ENCODE measurements at regions not wholly inside any gene's neighbourhood (a gene's known extent, or its start where the extent isn't known, plus 50 kb on each side); places are given as distances from the start of the nearest gene placed in this dataset.

- TF ChIP-seq, protein P1, sequence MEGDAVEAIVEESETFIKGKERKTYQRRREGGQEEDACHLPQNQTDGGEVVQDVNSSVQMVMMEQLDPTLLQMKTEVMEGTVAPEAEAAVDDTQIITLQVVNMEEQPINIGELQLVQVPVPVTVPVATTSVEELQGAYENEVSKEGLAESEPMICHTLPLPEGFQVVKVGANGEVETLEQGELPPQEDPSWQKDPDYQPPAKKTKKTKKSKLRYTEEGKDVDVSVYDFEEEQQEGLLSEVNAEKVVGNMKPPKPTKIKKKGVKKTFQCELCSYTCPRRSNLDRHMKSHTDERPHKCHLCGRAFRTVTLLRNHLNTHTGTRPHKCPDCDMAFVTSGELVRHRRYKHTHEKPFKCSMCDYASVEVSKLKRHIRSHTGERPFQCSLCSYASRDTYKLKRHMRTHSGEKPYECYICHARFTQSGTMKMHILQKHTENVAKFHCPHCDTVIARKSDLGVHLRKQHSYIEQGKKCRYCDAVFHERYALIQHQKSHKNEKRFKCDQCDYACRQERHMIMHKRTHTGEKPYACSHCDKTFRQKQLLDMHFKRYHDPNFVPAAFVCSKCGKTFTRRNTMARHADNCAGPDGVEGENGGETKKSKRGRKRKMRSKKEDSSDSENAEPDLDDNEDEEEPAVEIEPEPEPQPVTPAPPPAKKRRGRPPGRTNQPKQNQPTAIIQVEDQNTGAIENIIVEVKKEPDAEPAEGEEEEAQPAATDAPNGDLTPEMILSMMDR (IDR thresholded peaks at IDR 0.05; ENCODE audit: borderline replicate concordance, insufficient read depth, low read depth, low read length) = no peak
- no peak overlapping the region for H3K4me3 ChIP-seq (ENCODE audit: low read depth, low read length)
Observed at GRCh38 chr10:85413570-85413969, 953.0 kb downstream of the GRID1 start.

GRCh38 chr10:85420501-85421191, 945.9 kb downstream of the GRID1 start:
- TF ChIP-seq, protein P1 (IDR thresholded peaks at IDR 0.05; ENCODE audit: borderline replicate concordance, insufficient read depth, low read depth, low read length) = no peak
- H3K4me3 ChIP-seq (ENCODE audit: low read depth, low read length) = no peak overlapping the region

GRCh38 chr10:85421421-85421820, 945.2 kb downstream of the GRID1 start:
- TF ChIP-seq, protein P1 (IDR thresholded peaks at IDR 0.05; ENCODE audit: borderline replicate concordance, insufficient read depth, low read depth, low read length) = no peak
- no peak overlapping the region for H3K4me3 ChIP-seq (ENCODE audit: low read depth, low read length)

- H3K4me3 ChIP-seq (ENCODE audit: low read depth, low read length) = no peak overlapping the region
- TF ChIP-seq, protein P1 (IDR thresholded peaks at IDR 0.05; ENCODE audit: borderline replicate concordance, insufficient read depth, low read depth, low read length) = no peak
Observed at GRCh38 chr10:85429126-85429525, 937.5 kb downstream of the GRID1 start.

GRCh38 chr10:85430991-85431390, 935.6 kb downstream of the GRID1 start:
- TF ChIP-seq, protein P1 (IDR thresholded peaks at IDR 0.05; ENCODE audit: borderline replicate concordance, insufficient read depth, low read depth, low read length) = no peak
- H3K4me3 ChIP-seq (ENCODE audit: low read depth, low read length) = no peak overlapping the region

- TF ChIP-seq, protein P1 (IDR thresholded peaks at IDR 0.05; ENCODE audit: borderline replicate concordance, insufficient read depth, low read depth, low read length) = no peak
Observed at GRCh38 chr10:85433248-85433647, 933.3 kb downstream of the GRID1 start.

GRCh38 chr10:85444868-85445267, 921.7 kb downstream of the GRID1 start:
- TF ChIP-seq, protein P1 (IDR thresholded peaks at IDR 0.05; ENCODE audit: borderline replicate concordance, insufficient read depth, low read depth, low read length) = no peak
- H3K4me3 ChIP-seq (ENCODE audit: low read depth, low read length) = no peak overlapping the region

More at GRCh38 chr10:85433248-85433647, 933.3 kb downstream of the GRID1 start:
- H3K4me3 ChIP-seq (ENCODE audit: low read depth, low read length) = no peak overlapping the region
